Fibroblast of lung (primary cell): ENCODE measurements at regions not wholly inside any gene's neighbourhood (a gene's known extent, or its start where the extent isn't known, plus 50 kb on each side); places are given as distances from the start of the nearest gene placed in this dataset.
"Not testable (repeated sequence)": the region's sequence is repeated elsewhere in the genome, so short reads cannot be mapped to it uniquely, and the experiment has no call there.

Experiments
- DNase-seq, 2 donors: peaks; one replicate each; pipeline versions ENCODE4 v3.0.0 to v3.0.0-alpha.2; 2010; ENCODE audit warnings: low read depth in 2 of 2
- H2AFZ ChIP-seq: 2 replicates; pipeline ENCODE4 v1.5.1; 2012; ENCODE audit warnings: low read length, control low read depth, inconsistent platforms
- H3K27ac ChIP-seq: 2 replicates; pipeline ENCODE4 v1.5.1; 2011; ENCODE audit warnings: low read length, control low read depth; ENCODE audit not compliant: insufficient read depth
- H3K27me3 ChIP-seq: 2 replicates; pipeline ENCODE4 v1.5.1; 2011; ENCODE audit warnings: mild to moderate bottlenecking, low read length; ENCODE audit not compliant: control insufficient read depth, insufficient read depth
- H3K36me3 ChIP-seq: 2 replicates; pipeline ENCODE4 v1.5.1; 2011; ENCODE audit warnings: low read length; ENCODE audit not compliant: control insufficient read depth, insufficient read depth
- H3K4me1 ChIP-seq: 2 replicates; pipeline ENCODE4 v1.5.1; 2011; ENCODE audit warnings: low read length; ENCODE audit not compliant: control insufficient read depth, insufficient read depth; ENCODE audit errors: extremely low read depth
- H3K4me2 ChIP-seq: 2 replicates; pipeline ENCODE4 v1.5.1; 2011; ENCODE audit warnings: low read length, control low read depth; ENCODE audit not compliant: insufficient read depth; ENCODE audit errors: extremely low read depth
- H3K4me3 ChIP-seq, 4 experiments: fragments of 200-600 bp in 1 of 4; sonication (generic) in 1 of 4; replicated peaks in 1 of 4; 2 replicates each; pipeline ENCODE4 v1.5.1; 2011 to 2016; ENCODE audit warnings: low read length in 4 of 4, low read depth in 3 of 4, mild to moderate bottlenecking in 3 of 4, control low read depth in 2 of 4, inconsistent platforms in 1 of 4, mixed read lengths in 1 of 4; ENCODE audit not compliant: insufficient read depth in 1 of 4; ENCODE audit errors: control extremely low read depth in 1 of 4
- H3K79me2 ChIP-seq: 2 replicates; pipeline ENCODE4 v1.5.1; 2012; ENCODE audit warnings: mild to moderate bottlenecking, low read length, inconsistent platforms; ENCODE audit not compliant: control insufficient read depth, insufficient read depth
- H3K9ac ChIP-seq: 2 replicates; pipeline ENCODE4 v1.5.1; 2011; ENCODE audit warnings: mild to moderate bottlenecking, low read length, control low read depth; ENCODE audit not compliant: insufficient read depth
- H3K9me3 ChIP-seq: 2 replicates; pipeline ENCODE4 v1.5.1; 2012; ENCODE audit warnings: low read depth, low read length; ENCODE audit not compliant: control insufficient read depth, insufficient read depth
- H4K20me1 ChIP-seq: 2 replicates; pipeline ENCODE4 v1.5.1; 2011; ENCODE audit warnings: low read length; ENCODE audit not compliant: control insufficient read depth, insufficient read depth; ENCODE audit errors: extremely low read depth
- EZH2 ChIP-seq: IDR thresholded peaks from 2 replicates; pipeline ENCODE4 v1.5.1; 2012; ENCODE audit warnings: low read length, control low read depth, mild to moderate bottlenecking; ENCODE audit errors: missing control alignments
- TF ChIP-seq, protein P1 (sequence below), 2 donors: IDR thresholded peaks in 1 of 2; conservative IDR thresholded peaks in 1 of 2; 1 replicate in 1 of 2; 2 replicates in 1 of 2; pipeline ENCODE4 v1.5.1; 2011 to 2012; ENCODE audit warnings: low read length in 2 of 2, control low read depth in 1 of 2, inconsistent platforms in 1 of 2, low read depth in 1 of 2, mild to moderate bottlenecking in 1 of 2

DNA sequence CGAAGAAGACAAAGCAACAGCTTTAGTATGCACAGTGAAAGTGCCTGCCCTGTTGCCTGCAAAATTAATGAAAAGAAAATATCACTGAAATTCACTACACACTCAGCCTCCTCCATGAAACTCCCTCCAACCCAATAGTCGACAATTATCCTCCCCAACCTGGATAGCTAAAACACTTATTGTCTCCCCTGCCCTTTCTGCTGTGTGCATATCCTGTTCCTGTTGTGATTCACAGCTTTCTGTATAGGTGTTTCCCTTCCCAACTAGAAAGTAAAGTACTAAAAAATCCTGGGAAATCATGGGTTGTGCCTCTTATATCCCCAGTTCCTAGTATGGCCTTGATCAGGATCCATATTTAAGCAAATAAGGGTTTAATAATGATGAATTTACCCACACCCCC lies 412.1 kb downstream of the LTN1 start:
- no peak overlapping the region for H3K9ac ChIP-seq
- no peaks in the 10 kb centered on the region for H4K20me1 ChIP-seq
- no peak overlapping the region for H3K27ac ChIP-seq
- no peaks in the 10 kb centered on the region for H3K36me3 ChIP-seq
- H3K4me2 ChIP-seq = no peak overlapping the region
- TF ChIP-seq, protein P1, sequence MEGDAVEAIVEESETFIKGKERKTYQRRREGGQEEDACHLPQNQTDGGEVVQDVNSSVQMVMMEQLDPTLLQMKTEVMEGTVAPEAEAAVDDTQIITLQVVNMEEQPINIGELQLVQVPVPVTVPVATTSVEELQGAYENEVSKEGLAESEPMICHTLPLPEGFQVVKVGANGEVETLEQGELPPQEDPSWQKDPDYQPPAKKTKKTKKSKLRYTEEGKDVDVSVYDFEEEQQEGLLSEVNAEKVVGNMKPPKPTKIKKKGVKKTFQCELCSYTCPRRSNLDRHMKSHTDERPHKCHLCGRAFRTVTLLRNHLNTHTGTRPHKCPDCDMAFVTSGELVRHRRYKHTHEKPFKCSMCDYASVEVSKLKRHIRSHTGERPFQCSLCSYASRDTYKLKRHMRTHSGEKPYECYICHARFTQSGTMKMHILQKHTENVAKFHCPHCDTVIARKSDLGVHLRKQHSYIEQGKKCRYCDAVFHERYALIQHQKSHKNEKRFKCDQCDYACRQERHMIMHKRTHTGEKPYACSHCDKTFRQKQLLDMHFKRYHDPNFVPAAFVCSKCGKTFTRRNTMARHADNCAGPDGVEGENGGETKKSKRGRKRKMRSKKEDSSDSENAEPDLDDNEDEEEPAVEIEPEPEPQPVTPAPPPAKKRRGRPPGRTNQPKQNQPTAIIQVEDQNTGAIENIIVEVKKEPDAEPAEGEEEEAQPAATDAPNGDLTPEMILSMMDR (conservative IDR thresholded peaks at IDR 0.05 in 1 of 2, IDR thresholded peaks at IDR 0.05 in 1 of 2; ENCODE audit: low read depth in 1 of 2, low read length in 2 of 2) = no peak
- no peak for TF ChIP-seq EZH2
- no peaks in the 10 kb centered on the region for H3K4me1 ChIP-seq
- H2AFZ ChIP-seq = no peak overlapping the region
- H3K4me3 ChIP-seq = no peak overlapping the region
- H3K27me3 ChIP-seq = no peaks in the 10 kb centered on the region
- no peaks in the 10 kb centered on the region for H3K9me3 ChIP-seq
- no peak for DNase-seq
- H3K79me2 ChIP-seq = no peaks in the 10 kb centered on the region

DNA sequence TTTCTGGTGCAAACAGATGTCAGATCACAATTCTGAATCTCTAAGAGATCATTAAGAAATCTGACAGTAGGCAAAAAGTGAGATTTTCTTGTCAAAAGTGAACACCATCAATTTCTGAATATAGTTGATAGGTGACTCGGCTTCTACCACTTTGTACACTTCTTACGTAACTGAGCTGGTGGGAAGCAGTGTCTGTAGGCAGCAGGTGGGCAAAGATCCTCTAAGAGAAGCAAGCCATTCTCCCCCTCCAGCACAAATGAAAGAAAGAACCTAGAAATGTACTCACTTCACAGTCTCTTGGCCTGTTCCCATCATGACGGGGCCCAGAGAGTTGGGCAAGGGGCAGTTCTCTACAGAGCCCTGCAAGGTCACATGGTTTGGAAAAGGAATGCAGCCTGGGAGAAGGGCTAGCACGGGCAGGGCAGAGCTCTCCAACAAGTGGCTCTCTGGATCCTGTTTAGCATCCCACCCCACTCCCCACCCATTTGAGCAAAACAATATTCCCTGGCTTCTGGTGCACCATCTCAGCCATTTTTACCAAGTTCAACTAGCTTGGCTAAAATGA lies 412.6 kb downstream of the LTN1 start:
- Histone ChIP-seq H3K4me1 (no peaks in the 10 kb centered on the region), H2AFZ (no peak overlapping the region), H3K27ac (no peak overlapping the region), H3K79me2 (no peaks in the 10 kb centered on the region), H3K9ac (no peak overlapping the region), H4K20me1 (no peaks in the 10 kb centered on the region), H3K36me3 (no peaks in the 10 kb centered on the region), H3K4me2 (no peak overlapping the region), H3K27me3 (no peaks in the 10 kb centered on the region), H3K9me3 (no peaks in the 10 kb centered on the region), H3K4me3 (no peak overlapping the region)
- TF ChIP-seq EZH2 = no peak
- TF ChIP-seq, protein P1 (conservative IDR thresholded peaks at IDR 0.05 in 1 of 2, IDR thresholded peaks at IDR 0.05 in 1 of 2; ENCODE audit: low read depth in 1 of 2, low read length in 2 of 2) = no peak
- DNase-seq = no peak

DNA sequence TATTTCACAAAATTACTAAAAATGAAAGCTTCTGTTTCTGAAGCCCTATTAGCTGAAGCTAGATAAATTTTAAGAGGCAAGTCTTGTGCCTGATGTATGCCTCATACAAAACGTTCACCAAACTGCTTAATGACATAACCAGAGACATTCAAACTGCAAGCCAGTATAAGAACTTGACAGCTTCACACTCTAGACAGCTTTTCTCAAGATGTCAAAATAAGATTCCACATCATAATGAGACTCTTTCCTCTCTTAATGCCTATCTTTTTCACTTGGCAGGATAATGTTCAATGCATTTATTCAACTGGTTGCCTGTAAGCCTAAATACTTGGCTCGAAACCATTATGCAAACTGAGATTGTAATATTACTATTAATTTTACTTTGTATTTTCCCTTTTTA lies 424.0 kb downstream of the LTN1 start:
- no peaks in the 10 kb centered on the region for H3K9me3 ChIP-seq
- no peaks in the 10 kb centered on the region for H3K4me1 ChIP-seq
- no peak overlapping the region for H3K27ac ChIP-seq
- DNase-seq = no peak
- H2AFZ ChIP-seq = no peak overlapping the region
- H3K79me2 ChIP-seq = no peaks in the 10 kb centered on the region
- H3K27me3 ChIP-seq = no peaks in the 10 kb centered on the region
- no peak overlapping the region for H3K4me2 ChIP-seq
- TF ChIP-seq, protein P1 (conservative IDR thresholded peaks at IDR 0.05 in 1 of 2, IDR thresholded peaks at IDR 0.05 in 1 of 2; ENCODE audit: low read depth in 1 of 2, low read length in 2 of 2) = no peak
- no peak for TF ChIP-seq EZH2
- H3K4me3 ChIP-seq = no peak overlapping the region
- H3K36me3 ChIP-seq = no peaks in the 10 kb centered on the region
- H3K9ac ChIP-seq = no peak overlapping the region
- H4K20me1 ChIP-seq = no peaks in the 10 kb centered on the region

DNA sequence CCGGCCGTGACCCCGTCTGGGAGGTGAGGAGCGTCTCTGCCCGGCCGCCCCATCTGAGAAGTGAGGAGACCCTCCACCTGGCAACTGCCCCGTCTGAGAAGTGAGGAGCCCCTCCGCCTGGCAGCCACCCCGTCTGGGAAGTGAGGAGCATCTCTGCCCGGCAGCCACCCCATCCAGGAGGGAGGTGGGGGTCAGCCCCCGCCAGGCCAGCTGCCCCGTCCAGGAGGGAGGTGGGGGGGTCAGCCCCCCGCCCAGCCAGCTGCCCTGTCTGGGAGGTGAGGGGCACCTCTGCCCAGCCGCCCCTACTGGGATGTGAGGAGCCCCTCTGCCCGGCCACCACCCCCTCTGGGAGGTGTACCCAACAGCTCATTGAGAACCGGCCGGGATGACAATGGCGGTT lies 428.7 kb downstream of the LTN1 start:
- not testable (repeated sequence) for H3K4me2 ChIP-seq, DNase-seq, H3K79me2 ChIP-seq, H4K20me1 ChIP-seq, H3K4me3 ChIP-seq, H3K4me1 ChIP-seq, H3K36me3 ChIP-seq, H3K9me3 ChIP-seq, H2AFZ ChIP-seq, H3K27ac ChIP-seq, H3K9ac ChIP-seq, H3K27me3 ChIP-seq
